SK-N-SH treated with all-trans-retinoic acid at 6 μM for 48 hours (cell line): ENCODE measurements at regions not wholly inside any gene's neighbourhood (a gene's known extent, or its start where the extent isn't known, plus 50 kb on each side); places are given as distances from the start of the nearest gene placed in this dataset.

Experiments used
- ATAC-seq: fragments of 200-7000 bp; cut with Tn5 transposase; 3 replicates; pipeline ENCODE4 v1.9.1; 2020; ENCODE audit warnings: mild to moderate bottlenecking, moderate library complexity
- ARNTL ChIP-seq: fragments of 450-650 bp; formaldehyde crosslinking; IDR thresholded peaks from 2 replicates; pipeline ENCODE4 v1.5.0; 2020; ENCODE audit warnings: low read depth, mild to moderate bottlenecking, moderate library complexity, borderline replicate concordance
- BACH2 ChIP-seq: fragments of 250-450 bp; sonication (Bioruptor Pico); IDR thresholded peaks from 2 replicates; pipeline ENCODE4 v1.9.0; 2021; ENCODE audit warnings: mild to moderate bottlenecking, borderline replicate concordance
- CREB5 ChIP-seq: fragments of 250-450 bp; sonication (Bioruptor Pico); IDR thresholded peaks from 2 replicates; pipeline ENCODE4 v1.5.1; 2020; ENCODE audit warnings: low read depth, mild to moderate bottlenecking, moderate library complexity
- CSRNP3 ChIP-seq: fragments of 250-450 bp; sonication (Bioruptor Pico); IDR thresholded peaks from 2 replicates; pipeline ENCODE4 v1.5.1; 2021; ENCODE audit warnings: mild to moderate bottlenecking, moderate library complexity
- ESRRG ChIP-seq: fragments of 250-450 bp; sonication (Bioruptor Pico); IDR thresholded peaks from 2 replicates; pipeline ENCODE4 v1.6.1; 2021; ENCODE audit warnings: mild to moderate bottlenecking
- GLIS3 ChIP-seq: fragments of 250-450 bp; sonication (Bioruptor Pico); IDR thresholded peaks from 2 replicates; pipeline ENCODE4 v1.5.0; 2020; ENCODE audit warnings: mild to moderate bottlenecking, moderate library complexity
- ISL1 ChIP-seq: fragments of 250-450 bp; sonication (Bioruptor Pico); IDR thresholded peaks from 2 replicates; pipeline ENCODE4 v2.1.2; 2022; ENCODE audit warnings: mild to moderate bottlenecking, moderate library complexity
- OSR1 ChIP-seq: fragments of 250-450 bp; sonication (Bioruptor Pico); IDR thresholded peaks from 2 replicates; pipeline ENCODE4 v1.8.0; 2022; ENCODE audit warnings: moderate library complexity, mild to moderate bottlenecking, inconsistent platforms
- PATZ1 ChIP-seq: fragments of 250-450 bp; sonication (Bioruptor Pico); IDR thresholded peaks from 2 replicates; pipeline ENCODE4 v1.8.0; 2020; ENCODE audit warnings: mild to moderate bottlenecking, moderate library complexity, borderline replicate concordance
- POU6F1 ChIP-seq: fragments of 250-450 bp; sonication (Bioruptor Pico); IDR thresholded peaks from 2 replicates; pipeline ENCODE4 v1.8.0; 2021; ENCODE audit warnings: low read depth, mild to moderate bottlenecking, moderate library complexity, borderline replicate concordance
- RARB ChIP-seq: fragments of 250-450 bp; sonication (Bioruptor Pico); IDR thresholded peaks from 2 replicates; pipeline ENCODE4 v1.8.0; 2021; ENCODE audit warnings: mild to moderate bottlenecking, moderate library complexity
- SNAI2 ChIP-seq: fragments of 250-450 bp; sonication (Bioruptor Pico); IDR thresholded peaks from 2 replicates; pipeline ENCODE4 v1.5.0; 2020; ENCODE audit warnings: mild to moderate bottlenecking, moderate library complexity
- TCF4 ChIP-seq: fragments of 250-450 bp; sonication (Bioruptor Pico); IDR thresholded peaks from 2 replicates; pipeline ENCODE4 v1.8.0; 2021; ENCODE audit warnings: mild to moderate bottlenecking, moderate library complexity, borderline replicate concordance
- TOX ChIP-seq: fragments of 250-450 bp; sonication (Bioruptor Pico); IDR thresholded peaks from 2 replicates; pipeline ENCODE4 v1.8.0; 2021; ENCODE audit warnings: mild to moderate bottlenecking, moderate library complexity, borderline replicate concordance
- ZC3H10 ChIP-seq: fragments of 250-450 bp; sonication (Bioruptor Pico); IDR thresholded peaks from 2 replicates; pipeline ENCODE4 v1.5.1; 2021; ENCODE audit warnings: mild to moderate bottlenecking, moderate library complexity
- ZFP3 ChIP-seq: fragments of 250-450 bp; sonication (Bioruptor Pico); IDR thresholded peaks from 2 replicates; pipeline ENCODE4 v1.5.0; 2020; ENCODE audit warnings: mild to moderate bottlenecking, moderate library complexity
- ZFP30 ChIP-seq: fragments of 450-650 bp; formaldehyde crosslinking; IDR thresholded peaks from 2 replicates; pipeline ENCODE4 v1.5.0; 2022; ENCODE audit warnings: mild to moderate bottlenecking, moderate library complexity
- ZNF565 ChIP-seq: fragments of 450-650 bp; formaldehyde crosslinking; conservative IDR thresholded peaks from 2 replicates; pipeline ENCODE4 v1.5.0; 2020; ENCODE audit warnings: low read depth, mild to moderate bottlenecking, moderate library complexity
- ZNF70 ChIP-seq: fragments of 450-650 bp; formaldehyde crosslinking; IDR thresholded peaks from 2 replicates; pipeline ENCODE4 v1.5.0; 2020; ENCODE audit warnings: mild to moderate bottlenecking, moderate library complexity
- ZNF8 ChIP-seq: fragments of 450-650 bp; formaldehyde crosslinking; IDR thresholded peaks from 2 replicates; pipeline ENCODE4 v1.5.0; 2020; ENCODE audit warnings: mild to moderate bottlenecking, moderate library complexity

GRCh38 chr5:25863811-25864210, 1174.6 kb downstream of the CDH9 start:
- ATAC-seq = no peak

GRCh38 chr5:25862276-25862675, 1176.1 kb downstream of the CDH9 start:
- TF ChIP-seq OSR1 (no peak), ZC3H10 (CRISPR knock-in tag) (no peak), ZFP30 (CRISPR knock-in tag) (no peak), ZNF565 (CRISPR knock-in tag) (no peak), RARB (CRISPR knock-in tag) (no peak), PATZ1 (CRISPR knock-in tag) (no peak), GLIS3 (CRISPR knock-in tag) (no peak)
- ATAC-seq = no peak

More at GRCh38 chr5:25863811-25864210, 1174.6 kb downstream of the CDH9 start:
- TF ChIP-seq SNAI2 (no peak), ZNF565 (CRISPR knock-in tag) (no peak), OSR1 (no peak), RARB (CRISPR knock-in tag) (no peak), ZFP3 (no peak), ARNTL (CRISPR knock-in tag) (no peak), CREB5 (CRISPR knock-in tag) (no peak), BACH2 (CRISPR knock-in tag) (no peak), PATZ1 (CRISPR knock-in tag) (no peak), TCF4 (no peak), ZNF70 (no peak)
- TF ChIP-seq, all 23 proteins: peak for 0

- TF ChIP-seq ESRRG (no peak), ISL1 (CRISPR knock-in tag) (no peak), ZNF8 (CRISPR knock-in tag) (no peak), GLIS3 (CRISPR knock-in tag) (no peak), BACH2 (CRISPR knock-in tag) (no peak), ZNF565 (CRISPR knock-in tag) (no peak)
- no peak for ATAC-seq
Measured at GRCh38 chr5:25858019-25858418, 1180.4 kb downstream of the CDH9 start.

- no peak for TF ChIP-seq OSR1
- no peak for ATAC-seq
Measured at GRCh38 chr5:25851301-25851700, 1187.1 kb downstream of the CDH9 start.

GRCh38 chr5:25850581-25850980, 1187.8 kb downstream of the CDH9 start:
- TF ChIP-seq OSR1 (no peak), PATZ1 (CRISPR knock-in tag) (no peak), TCF4 (no peak), RARB (CRISPR knock-in tag) (no peak), ZNF8 (CRISPR knock-in tag) (no peak), CSRNP3 (CRISPR knock-in tag) (no peak), ZFP3 (no peak), TOX (CRISPR knock-in tag) (no peak), ZNF565 (CRISPR knock-in tag) (no peak), ZC3H10 (CRISPR knock-in tag) (no peak), POU6F1 (CRISPR knock-in tag) (no peak), GLIS3 (CRISPR knock-in tag) (no peak), ZFP30 (CRISPR knock-in tag) (no peak)
- no peak for ATAC-seq
